HT1080 (cell line): ENCODE measurements at regions not wholly inside any gene's neighbourhood (a gene's known extent, or its start where the extent isn't known, plus 50 kb on each side); places are given as distances from the start of the nearest gene placed in this dataset.

Source experiments
- DNase-seq: peaks from one replicate; pipeline ENCODE4 v3.0.0-alpha.2; 2015; ENCODE audit warnings: low read depth

- no peak for DNase-seq
Measured at GRCh38 chr4:110770353-110770752, 147.5 kb upstream of the PITX2 start.

DNA sequence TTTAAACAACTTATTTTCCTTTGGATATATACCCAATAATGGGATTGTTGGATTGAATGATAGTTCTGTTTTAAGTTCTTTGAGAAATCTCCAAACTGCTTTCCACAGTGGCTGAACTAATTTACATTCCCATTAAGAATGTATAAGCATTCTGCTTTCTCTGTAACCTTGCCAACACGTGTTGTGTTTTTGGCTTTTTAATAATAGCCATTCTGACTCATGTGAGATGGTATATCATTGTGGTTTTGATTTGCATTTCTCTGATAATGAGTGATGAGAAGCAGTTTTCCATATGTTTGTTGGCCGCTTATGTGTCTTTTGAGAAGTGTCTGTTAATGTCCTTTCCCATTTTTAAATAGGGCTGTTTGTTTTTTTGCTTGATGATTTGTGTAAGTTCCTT is 155.6 kb upstream of the PITX2 start:
- DNase-seq = peak; percentile 29

DNA sequence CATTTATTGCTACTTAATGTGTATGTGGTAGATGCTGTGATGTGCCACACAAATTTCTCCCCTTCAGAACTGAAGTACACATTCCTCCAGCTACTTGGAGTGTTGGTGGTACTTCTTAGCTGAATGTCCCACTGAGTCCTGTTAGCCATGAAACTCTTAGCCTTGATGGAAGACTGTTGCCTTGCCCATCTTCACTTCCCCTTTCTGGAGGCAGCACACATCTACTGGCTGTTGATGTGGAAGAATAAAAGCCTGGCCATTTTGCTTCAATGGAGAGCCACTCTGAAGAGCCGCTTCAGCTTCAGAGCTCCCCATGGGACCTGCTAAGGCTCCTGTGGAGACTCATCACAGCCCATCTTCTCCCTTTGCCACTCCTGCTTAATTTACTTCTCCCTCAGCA is 157.7 kb upstream of the PITX2 start:
- DNase-seq = no peak

GRCh38 chr4:110781944-110782343 is 159.1 kb upstream of the PITX2 start:
- no peak for DNase-seq

- DNase-seq = no peak
Measured at GRCh38 chr4:110787109-110787508, 164.2 kb upstream of the PITX2 start.

DNA sequence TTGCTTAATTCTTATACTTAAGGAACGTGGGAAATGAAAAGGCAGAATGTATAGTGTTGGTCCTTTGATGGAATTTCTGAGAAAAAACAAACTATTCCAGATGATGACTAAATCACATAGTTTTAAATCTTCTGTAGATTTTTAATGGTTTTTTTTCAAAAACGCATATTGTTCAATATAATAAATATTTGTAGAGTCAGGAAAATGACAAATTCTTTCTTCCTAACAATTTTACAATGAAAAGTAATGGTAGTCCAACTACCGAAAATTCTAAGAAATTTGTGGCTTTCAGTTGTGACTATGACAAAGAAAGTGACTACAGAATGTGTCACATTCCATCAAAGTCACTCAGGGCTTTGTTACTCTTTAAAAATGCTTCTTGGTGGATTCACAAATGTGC is 164.8 kb upstream of the PITX2 start:
- DNase-seq = no peak

DNA sequence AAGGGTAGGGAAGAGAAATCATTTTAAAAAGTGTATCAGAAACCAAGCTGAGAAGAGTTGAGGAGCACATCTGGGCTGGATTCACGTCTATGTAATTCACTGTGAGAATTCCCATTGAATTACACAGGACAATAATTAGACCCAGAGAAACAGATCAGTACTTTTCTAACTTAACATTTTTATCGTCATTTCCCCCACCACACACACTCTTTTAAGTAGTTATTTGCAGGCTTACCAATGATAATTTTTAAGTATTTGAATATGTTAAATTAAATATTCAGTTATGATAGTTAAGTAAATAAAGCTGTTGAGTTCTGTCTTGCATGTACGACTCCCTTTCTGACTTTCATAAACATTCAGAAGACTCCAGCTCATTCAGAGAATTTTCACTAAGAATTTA is 165.4 kb upstream of the PITX2 start:
- no peak for DNase-seq

DNA sequence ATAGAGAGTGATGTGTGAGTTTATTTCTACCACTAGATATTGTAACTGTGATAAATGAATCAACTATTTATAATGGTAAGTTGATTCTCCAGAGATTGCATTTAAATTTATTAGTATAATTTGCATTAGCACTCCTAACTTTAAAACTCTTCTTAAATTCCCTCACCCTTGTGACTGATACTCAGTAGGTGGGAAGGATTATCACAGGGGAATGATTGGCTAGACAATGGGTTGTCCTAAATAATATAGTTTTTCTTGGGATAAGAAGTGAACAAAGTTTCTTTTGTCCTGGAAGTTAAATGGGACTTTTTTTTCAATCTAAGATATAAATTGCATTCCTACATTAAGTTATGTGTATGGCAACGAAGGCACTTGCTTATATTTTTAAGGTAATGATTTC is 169.2 kb upstream of the PITX2 start:
- DNase-seq = no peak

- peak; percentile 32 for DNase-seq
Measured at GRCh38 chr4:110793381-110793801, 170.5 kb upstream of the PITX2 start.

GRCh38 chr4:110793890-110794554 is 171.1 kb upstream of the PITX2 start:
- DNase-seq = no peak

- no peak for DNase-seq
Measured at GRCh38 chr4:110795971-110796370, 173.1 kb upstream of the PITX2 start.

DNA sequence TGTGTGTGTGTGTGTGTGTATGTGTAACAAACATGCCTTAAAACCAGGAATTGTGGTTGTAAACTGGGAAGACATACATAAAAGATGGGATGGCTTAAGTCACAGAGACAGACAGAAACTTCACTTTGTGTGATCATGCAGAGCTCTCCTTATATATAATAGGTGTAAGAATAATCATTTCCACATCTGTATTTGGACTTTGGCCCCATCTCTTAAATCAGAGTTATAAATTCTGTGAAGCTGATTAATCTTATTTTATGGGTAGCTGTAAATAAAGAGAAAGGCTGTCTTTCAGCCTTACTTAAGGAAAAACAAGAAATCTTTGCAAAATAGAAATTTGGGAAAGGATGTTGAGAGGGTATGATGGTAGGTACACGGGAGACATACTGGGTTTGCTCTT is 174.6 kb upstream of the PITX2 start:
- no peak for DNase-seq

DNA sequence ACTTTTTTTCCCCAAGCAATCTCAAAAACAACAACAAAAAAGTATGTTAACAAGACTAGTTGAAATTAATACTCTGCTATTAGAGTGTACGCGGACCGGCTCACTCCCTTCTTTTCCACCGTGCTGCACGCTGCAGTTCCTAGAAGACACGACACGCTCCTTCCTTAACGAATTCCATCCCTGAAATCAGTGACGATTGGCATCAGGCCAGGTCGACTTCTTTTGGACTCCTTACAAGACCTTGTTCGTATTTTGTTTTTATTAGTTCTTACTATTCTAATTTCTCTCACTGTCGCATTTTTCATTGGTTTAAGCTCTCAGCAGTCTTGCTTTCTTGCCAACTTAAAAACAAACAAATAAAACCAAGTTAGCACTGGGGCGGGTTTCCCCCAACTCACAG is 175.8 kb upstream of the PITX2 start:
- DNase-seq = no peak

DNA sequence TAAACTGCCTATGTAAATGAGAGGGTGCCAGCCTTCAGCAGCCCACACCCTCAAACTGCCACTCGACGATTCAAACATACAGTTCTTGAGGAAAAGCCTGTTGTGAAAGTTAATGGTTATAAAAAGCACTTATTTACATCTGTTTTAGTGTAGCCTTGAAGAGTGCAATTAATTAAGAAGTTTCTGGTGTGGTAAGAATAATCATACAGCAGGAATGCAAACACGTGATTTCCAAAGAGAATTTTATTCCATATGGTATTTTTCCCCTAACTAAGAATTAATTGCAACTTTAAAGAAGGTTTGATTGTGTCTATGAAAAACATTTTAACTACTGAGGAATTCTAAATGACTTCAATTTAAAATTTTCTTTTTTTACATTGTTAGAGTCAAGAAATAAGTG is 176.3 kb upstream of the PITX2 start:
- no peak for DNase-seq

DNA sequence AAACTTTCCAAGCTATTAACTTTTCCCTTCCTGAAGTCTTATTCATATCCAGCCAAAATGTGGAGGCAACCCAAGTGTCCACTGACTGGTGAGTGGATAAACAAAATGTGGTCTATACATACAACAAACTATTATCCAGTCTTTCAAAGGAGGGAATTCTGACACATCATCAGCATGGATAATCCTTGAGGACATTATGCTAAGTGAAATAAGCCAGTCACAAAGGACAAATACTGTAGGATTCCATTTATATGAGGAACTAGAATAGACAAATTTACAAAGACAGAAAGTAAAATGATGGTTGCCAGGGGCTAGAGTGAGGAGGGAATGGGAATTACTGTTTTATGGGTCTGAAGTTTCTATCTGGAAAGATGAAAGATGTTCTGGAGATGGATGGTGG is 178.7 kb upstream of the PITX2 start:
- no peak for DNase-seq

DNA sequence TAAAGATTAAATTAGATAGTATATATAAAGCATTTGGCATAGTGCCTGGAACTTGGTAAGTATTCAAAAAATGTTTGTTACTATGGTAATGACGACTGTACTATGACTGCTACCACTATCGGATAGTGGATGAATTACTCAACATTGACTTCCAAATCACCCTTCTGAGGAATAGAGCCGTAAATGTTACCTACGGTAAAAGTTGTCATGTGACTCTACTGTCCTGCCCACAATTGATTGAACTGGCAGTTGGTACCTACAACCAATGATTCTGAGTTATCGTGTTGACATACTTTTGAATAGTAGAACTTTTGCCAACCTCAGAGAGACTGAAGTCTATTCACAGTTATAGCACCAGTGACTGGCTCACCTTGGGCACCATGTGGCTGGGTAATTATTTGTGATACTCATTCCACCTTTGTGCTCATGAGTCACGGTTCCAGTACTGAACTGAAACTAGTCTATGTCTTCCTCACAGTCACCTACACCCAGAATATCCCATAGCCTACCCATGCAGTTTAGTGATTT is 185.5 kb upstream of the PITX2 start:
- peak; percentile 15 for DNase-seq

- DNase-seq = no peak
Measured at GRCh38 chr4:110815950-110816349, 193.1 kb upstream of the PITX2 start.

DNA sequence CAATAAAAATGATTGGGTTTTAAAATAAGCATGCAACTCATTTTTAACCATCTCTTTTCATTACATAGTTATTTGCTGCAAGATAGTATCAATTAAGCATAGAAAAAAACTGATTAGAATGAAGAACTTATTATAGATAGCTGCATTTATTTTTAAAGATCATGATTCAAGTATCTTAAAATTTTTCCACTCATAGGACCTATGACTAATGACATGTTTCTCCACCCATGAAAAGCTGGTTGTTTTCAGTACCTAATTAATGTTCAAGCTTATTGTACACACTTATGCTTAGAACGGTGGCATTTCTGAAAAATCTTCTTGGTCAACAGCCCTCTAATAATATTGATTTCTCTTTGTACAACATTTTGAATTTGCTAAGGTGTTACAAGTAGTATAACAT is 193.5 kb upstream of the PITX2 start:
- DNase-seq = no peak

- no peak for DNase-seq
Measured at GRCh38 chr4:110821186-110821585, 198.3 kb upstream of the PITX2 start.

DNA sequence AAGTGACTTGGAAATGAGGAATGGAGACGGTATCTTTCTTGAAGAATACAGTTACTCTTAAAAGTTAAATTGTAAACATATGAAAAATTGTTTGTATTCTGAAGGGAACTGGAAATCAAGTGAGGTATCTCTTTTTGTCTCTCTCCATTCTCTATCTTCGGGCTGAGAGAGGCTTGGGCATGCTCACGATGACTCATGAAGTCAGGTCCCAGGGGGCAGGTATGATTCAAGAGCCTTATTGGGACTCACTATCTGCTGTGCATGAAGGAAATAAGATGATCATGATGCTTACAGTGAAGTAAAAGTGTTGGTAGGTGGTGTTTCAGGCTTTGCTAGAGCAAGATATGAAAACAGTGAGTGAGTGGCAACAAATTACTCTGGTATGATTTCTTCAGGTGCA is 200.4 kb upstream of the PITX2 start:
- peak; percentile 51 for DNase-seq

DNA sequence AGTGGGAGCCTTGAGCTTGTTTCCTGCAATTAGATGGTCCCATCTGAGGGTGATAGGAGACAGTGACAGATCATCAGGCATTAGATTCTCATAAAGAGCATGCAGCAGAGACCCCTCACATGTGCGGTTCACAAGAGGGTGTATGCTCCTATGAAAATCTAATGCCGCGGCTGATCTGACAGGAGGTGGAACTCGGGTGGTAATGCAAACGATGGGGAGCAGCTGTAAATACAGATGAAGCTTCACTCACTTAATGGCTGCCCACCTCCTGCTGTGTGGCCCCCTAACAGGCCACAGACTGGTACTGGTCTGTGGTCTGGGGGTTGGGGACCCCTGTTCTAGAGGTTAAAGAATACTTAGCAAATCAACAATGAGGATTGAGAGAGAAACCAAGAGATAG is 201.5 kb upstream of the PITX2 start:
- no peak for DNase-seq

DNA sequence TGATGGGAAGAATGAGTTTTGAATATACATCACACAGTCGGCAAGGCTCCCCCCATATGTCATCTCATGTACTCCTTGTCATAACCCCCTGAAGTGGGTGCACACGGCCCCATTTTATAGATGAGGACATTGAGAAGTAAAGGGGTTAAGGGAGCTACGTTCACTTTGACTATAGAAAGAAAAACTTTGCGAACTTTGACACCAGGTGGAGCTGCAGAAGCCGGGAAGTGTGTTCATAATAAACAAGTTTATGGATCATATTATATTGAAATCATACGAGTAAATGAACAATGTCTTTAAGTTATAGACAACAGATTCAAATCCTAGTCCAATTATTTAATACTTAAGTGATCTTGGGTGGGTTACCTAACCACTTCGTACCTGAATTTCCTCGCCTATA is 203.8 kb upstream of the PITX2 start:
- DNase-seq = no peak

- DNase-seq = no peak
Measured at GRCh38 chr4:110830461-110830860, 207.6 kb upstream of the PITX2 start.
